Gastroesophageal sphincter (tissue), 3 donors: ENCODE measurements at regions not wholly inside any gene's neighbourhood (a gene's known extent, or its start where the extent isn't known, plus 50 kb on each side); places are given as distances from the start of the nearest gene placed in this dataset.

ENCODE experiments used
- EP300 ChIP-seq: sonication (generic); formaldehyde crosslinking; IDR thresholded peaks from one replicate; pipeline ENCODE4 v1.6.1; 2017; ENCODE audit warnings: antibody characterized with exemption, mild to moderate bottlenecking
- POLR2A ChIP-seq, 2 donors: fragments of 450-650 bp; IDR thresholded peaks; one replicate each; pipeline ENCODE4 v1.6.1; 2017; ENCODE audit warnings: antibody characterized with exemption in 2 of 2, mild to moderate bottlenecking in 2 of 2, moderate library complexity in 1 of 2
- TF ChIP-seq, protein P1 (sequence below), 4 experiments: fragments of 200-600 bp in 2 of 4; fragments of 450-650 bp in 2 of 4; sonication (generic) in 1 of 4; IDR thresholded peaks; one replicate each; pipeline ENCODE4 v1.5.1; 2017 to 2019; ENCODE audit warnings: antibody characterized with exemption in 4 of 4, mild to moderate bottlenecking in 2 of 4, moderate library complexity in 2 of 4

DNA sequence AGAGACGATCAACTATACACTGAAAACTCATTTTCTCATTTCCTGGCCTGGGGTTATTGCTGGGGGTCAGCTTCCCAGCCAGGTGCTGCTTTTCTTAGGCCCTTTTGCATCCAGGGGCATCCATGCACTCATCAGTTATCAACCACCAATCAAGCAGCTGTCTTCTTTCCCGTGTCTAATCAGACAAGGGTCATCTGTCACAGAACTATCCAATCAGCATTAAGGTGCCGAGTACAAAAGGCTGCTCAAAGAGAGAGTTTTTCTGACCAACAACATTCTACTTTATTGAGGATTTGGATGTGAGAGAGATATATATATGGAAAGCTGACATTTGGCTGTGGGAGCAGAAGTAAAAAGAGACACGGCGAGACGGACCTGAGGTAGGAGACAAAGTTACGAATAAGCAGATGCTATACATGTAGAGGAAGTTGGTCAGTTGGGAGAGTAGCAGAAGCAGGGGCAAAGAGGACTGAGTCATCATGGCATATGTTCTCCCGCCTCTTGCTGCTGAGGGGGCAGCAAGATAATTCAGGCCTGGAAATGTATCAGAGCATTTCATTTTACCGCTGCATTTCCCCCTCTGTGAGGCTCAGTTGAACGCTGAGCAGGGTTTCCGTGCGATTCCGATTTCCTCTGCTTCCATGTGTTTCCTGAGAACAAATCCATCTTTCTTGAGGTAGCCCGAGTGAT is 129.3 kb downstream of the NUP35 start:
- TF ChIP-seq EP300 (no peak), POLR2A (IDR thresholded peaks at IDR 0.05) (no peak)
- TF ChIP-seq, protein P1, sequence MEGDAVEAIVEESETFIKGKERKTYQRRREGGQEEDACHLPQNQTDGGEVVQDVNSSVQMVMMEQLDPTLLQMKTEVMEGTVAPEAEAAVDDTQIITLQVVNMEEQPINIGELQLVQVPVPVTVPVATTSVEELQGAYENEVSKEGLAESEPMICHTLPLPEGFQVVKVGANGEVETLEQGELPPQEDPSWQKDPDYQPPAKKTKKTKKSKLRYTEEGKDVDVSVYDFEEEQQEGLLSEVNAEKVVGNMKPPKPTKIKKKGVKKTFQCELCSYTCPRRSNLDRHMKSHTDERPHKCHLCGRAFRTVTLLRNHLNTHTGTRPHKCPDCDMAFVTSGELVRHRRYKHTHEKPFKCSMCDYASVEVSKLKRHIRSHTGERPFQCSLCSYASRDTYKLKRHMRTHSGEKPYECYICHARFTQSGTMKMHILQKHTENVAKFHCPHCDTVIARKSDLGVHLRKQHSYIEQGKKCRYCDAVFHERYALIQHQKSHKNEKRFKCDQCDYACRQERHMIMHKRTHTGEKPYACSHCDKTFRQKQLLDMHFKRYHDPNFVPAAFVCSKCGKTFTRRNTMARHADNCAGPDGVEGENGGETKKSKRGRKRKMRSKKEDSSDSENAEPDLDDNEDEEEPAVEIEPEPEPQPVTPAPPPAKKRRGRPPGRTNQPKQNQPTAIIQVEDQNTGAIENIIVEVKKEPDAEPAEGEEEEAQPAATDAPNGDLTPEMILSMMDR (IDR thresholded peaks at IDR 0.05) = no peak
